Body of pancreas (tissue), 4 donors: ENCODE measurements at regions not wholly inside any gene's neighbourhood (a gene's known extent, or its start where the extent isn't known, plus 50 kb on each side); places are given as distances from the start of the nearest gene placed in this dataset.

Source experiments
- ATAC-seq: fragments of 150-250 bp; one replicate; pipeline ENCODE4 v1.9.1; 2016
- DNase-seq, 4 donors: peaks; one replicate each; pipeline ENCODE4 v3.0.0-alpha.2; 2019
- H3K27ac ChIP-seq, 4 donors: fragments of 200-600 bp; sonication (generic); 1 replicate in 3 of 4; 2 replicates in 1 of 4; pipeline versions ENCODE4 v1.5.1 to v1.6.1; 2016 to 2019; ENCODE audit warnings: mild to moderate bottlenecking in 1 of 4, mixed read lengths in 1 of 4, moderate library complexity in 1 of 4
- H3K27me3 ChIP-seq, 2 donors: fragments of 200-600 bp; sonication (generic); one replicate each; pipeline ENCODE4 v1.6.0; 2016; ENCODE audit warnings: mild to moderate bottlenecking in 1 of 2
- H3K36me3 ChIP-seq, 2 donors: fragments of 200-600 bp; sonication (generic); replicated peaks in 1 of 2; 2 replicates each; pipeline ENCODE4 v1.5.1; 2016; ENCODE audit warnings: low read depth in 2 of 2; ENCODE audit not compliant: insufficient read depth in 1 of 2
- H3K4me1 ChIP-seq: fragments of 200-600 bp; sonication (generic); one replicate; pipeline ENCODE4 v1.6.0; 2016
- H3K4me3 ChIP-seq, 2 donors: fragments of 200-600 bp; sonication (generic); 1 replicate in 1 of 2; 2 replicates in 1 of 2; pipeline ENCODE4 v1.5.1; 2016 to 2019
- H3K9me3 ChIP-seq, 3 donors: fragments of 200-600 bp; sonication (generic); 1 replicate in 2 of 3; 2 replicates in 1 of 3; pipeline ENCODE4 v1.5.1; 2016
- CTCF ChIP-seq, 7 experiments: fragments of 450-650 bp in 4 of 7; fragments of 200-600 bp in 3 of 7; sonication (generic) in 3 of 7; IDR thresholded peaks; one replicate each; pipeline ENCODE4 v1.5.1; 2016 to 2019; ENCODE audit warnings: antibody characterized with exemption in 7 of 7
- POLR2A ChIP-seq, 3 donors: fragments of 450-650 bp; IDR thresholded peaks; one replicate each; pipeline ENCODE4 v1.6.1; 2016; ENCODE audit warnings: antibody characterized with exemption in 3 of 3, mild to moderate bottlenecking in 2 of 3
- WGBS, 2 donors: methylation state at CpG; one replicate each; pipeline ENCODE4 v1.1.5; 2017; 5-methylcytosine and 5-hydroxymethylcytosine counted together
- intact Hi-C: fragments of 100-400 bp; cut with DNase I; formaldehyde crosslinking; loops from one replicate; pipeline ENCODE4 v1.15.1; 2023

DNA sequence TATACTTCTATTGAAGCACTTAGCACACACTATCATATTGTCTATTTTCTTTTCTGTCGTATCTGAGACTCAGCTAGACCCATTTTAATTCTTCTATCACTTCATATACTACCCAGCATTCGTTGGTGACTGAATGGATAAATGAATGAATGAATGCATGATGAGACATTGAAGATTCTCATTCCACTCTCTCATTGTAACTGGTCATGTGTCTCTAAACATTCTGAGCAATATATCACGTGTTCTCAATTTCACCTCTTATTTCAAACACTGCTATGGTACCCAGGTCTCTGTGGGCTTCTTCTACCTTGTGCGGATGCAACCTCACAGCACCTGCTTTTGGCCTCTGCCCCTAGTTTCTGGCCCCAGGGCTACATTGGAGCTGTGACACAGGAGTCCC is 65.2 kb upstream of the USPL1 start:
- no peaks in the 10 kb centered on the region for H3K9me3 ChIP-seq
- H3K36me3 ChIP-seq, result no peaks in the 10 kb centered on the region
- DNase-seq (no peak), ATAC-seq (no peak)
- intact Hi-C loops, result no loop called here
- H3K4me3 ChIP-seq, result no peak overlapping the region
- H3K27me3 ChIP-seq, result no peaks in the 10 kb centered on the region
- TF ChIP-seq CTCF (IDR thresholded peaks at IDR 0.05), result no peak
- TF ChIP-seq POLR2A (IDR thresholded peaks at IDR 0.05), result no peak
- H3K4me1 ChIP-seq, result no peaks in the 10 kb centered on the region
- no peak overlapping the region for H3K27ac ChIP-seq
- 72 to 79% methylated on average over 4 of the region's 4 CpGs for WGBS, 2 donors

DNA sequence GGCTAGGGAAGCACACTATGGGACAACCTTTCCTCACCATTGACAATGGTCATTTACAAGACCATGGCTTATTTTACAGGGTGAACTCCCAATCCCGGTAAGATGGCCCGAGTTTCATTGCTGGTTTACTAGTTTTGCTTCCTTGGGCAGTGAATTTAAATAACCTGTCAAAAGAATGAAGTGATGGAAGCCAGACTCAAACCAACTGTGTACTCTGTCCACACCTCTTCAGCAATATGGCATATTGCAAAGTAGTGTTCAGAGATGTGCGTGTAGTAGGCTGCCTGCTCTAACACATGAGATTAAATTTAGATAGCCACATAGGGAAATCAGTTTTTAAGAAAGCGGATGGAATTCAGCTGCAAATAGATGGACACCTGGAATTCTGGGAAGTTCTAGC is 58.4 kb upstream of the USPL1 start:
- DNase-seq, result no peak
- H3K36me3 ChIP-seq, result no peaks in the 10 kb centered on the region
- H3K4me3 ChIP-seq, result no peak overlapping the region
- no peaks in the 10 kb centered on the region for H3K27me3 ChIP-seq
- ATAC-seq, result no peak
- no peaks in the 10 kb centered on the region for H3K9me3 ChIP-seq
- TF ChIP-seq POLR2A (IDR thresholded peaks at IDR 0.05), result no peak
- TF ChIP-seq CTCF (IDR thresholded peaks at IDR 0.05), result no peak
- 76 to 100% methylated on average over 4 of the region's 4 CpGs for WGBS, 2 donors
- intact Hi-C loops, result no loop called here
- no peak overlapping the region for H3K27ac ChIP-seq
- H3K4me1 ChIP-seq, result no peaks in the 10 kb centered on the region

- Histone ChIP-seq H3K4me3 (no peak overlapping the region), H3K9me3 (no peaks in the 10 kb centered on the region), H3K27ac (no peak overlapping the region), H3K4me1 (no peaks in the 10 kb centered on the region), H3K27me3 (no peaks in the 10 kb centered on the region), H3K36me3 (no peaks in the 10 kb centered on the region)
- WGBS, 2 donors, result 71 to 73% methylated on average over 6 of the region's 6 CpGs
- ATAC-seq (no peak), DNase-seq (no peak)
- TF ChIP-seq POLR2A (IDR thresholded peaks at IDR 0.05) (no peak), CTCF (IDR thresholded peaks at IDR 0.05) (no peak)
- intact Hi-C loops, result no loop called here
Observed at GRCh38 chr13:30560212-30560611, 57.5 kb upstream of the USPL1 start.

- intact Hi-C loops, result no loop called here
- H3K36me3 ChIP-seq, result no peaks in the 10 kb centered on the region
- no peak for ATAC-seq
- H3K4me1 ChIP-seq, result no peaks in the 10 kb centered on the region
- H3K9me3 ChIP-seq, result no peaks in the 10 kb centered on the region
- TF ChIP-seq CTCF (IDR thresholded peaks at IDR 0.05) (no peak), POLR2A (IDR thresholded peaks at IDR 0.05) (no peak)
- H3K27me3 ChIP-seq, result no peaks in the 10 kb centered on the region
- no peak overlapping the region for H3K4me3 ChIP-seq
- H3K27ac ChIP-seq, result no peak overlapping the region
- DNase-seq, result no peak
- WGBS, 2 donors, result 96 to 97% methylated on average over 4 of the region's 4 CpGs
Observed at GRCh38 chr13:30561511-30561910, 56.2 kb upstream of the USPL1 start.

- TF ChIP-seq POLR2A (IDR thresholded peaks at IDR 0.05) (no peak), CTCF (IDR thresholded peaks at IDR 0.05) (no peak)
- no peak overlapping the region for H3K27ac ChIP-seq
- H3K27me3 ChIP-seq, result no peaks in the 10 kb centered on the region
- no peak overlapping the region for H3K4me3 ChIP-seq
- intact Hi-C loops, result no loop called here
- no peak for DNase-seq
- H3K4me1 ChIP-seq, result no peaks in the 10 kb centered on the region
- H3K9me3 ChIP-seq, result no peaks in the 10 kb centered on the region
- no peaks in the 10 kb centered on the region for H3K36me3 ChIP-seq
- ATAC-seq, result no peak
- WGBS, 2 donors, result 87 to 97% methylated on average over 2 of the region's 2 CpGs
Observed at GRCh38 chr13:30564489-30564888, 53.2 kb upstream of the USPL1 start.
